Hematopoietic multipotent progenitor cell treated with erythropoietin and hydrocortisone succinate and interleukin-3 and kit ligand, for 6 days (in vitro differentiated cells): ENCODE measurements at regions not wholly inside any gene's neighbourhood (a gene's known extent, or its start where the extent isn't known, plus 50 kb on each side); places are given as distances from the start of the nearest gene placed in this dataset.
"Not testable (repeated sequence)": the region's sequence is repeated elsewhere in the genome, so short reads cannot be mapped to it uniquely, and the experiment has no call there.

Experiments used
- DNase-seq: peaks from one replicate; pipeline ENCODE4 v3.0.0-alpha.2; 2015

DNA sequence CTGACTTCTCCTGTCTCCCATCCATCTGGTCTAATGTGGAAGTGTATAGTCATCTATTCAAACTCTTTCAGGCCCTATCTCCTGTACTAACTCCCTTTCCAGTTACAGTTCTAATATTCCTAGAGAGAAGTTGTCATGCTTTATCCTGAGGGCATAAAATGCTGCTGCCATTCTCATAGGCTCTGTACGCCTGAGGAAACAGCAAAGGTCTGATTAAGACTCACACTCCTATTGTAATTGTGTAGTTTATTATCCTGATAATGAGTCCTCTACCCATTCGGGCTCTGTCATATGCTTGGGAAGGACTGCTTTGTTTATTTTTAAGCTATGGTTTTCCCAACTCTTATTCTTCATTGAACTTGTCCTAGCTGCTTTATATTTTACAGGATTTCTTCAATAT is 290.4 kb downstream of the TMEM38B start:
- no peak for DNase-seq

DNA sequence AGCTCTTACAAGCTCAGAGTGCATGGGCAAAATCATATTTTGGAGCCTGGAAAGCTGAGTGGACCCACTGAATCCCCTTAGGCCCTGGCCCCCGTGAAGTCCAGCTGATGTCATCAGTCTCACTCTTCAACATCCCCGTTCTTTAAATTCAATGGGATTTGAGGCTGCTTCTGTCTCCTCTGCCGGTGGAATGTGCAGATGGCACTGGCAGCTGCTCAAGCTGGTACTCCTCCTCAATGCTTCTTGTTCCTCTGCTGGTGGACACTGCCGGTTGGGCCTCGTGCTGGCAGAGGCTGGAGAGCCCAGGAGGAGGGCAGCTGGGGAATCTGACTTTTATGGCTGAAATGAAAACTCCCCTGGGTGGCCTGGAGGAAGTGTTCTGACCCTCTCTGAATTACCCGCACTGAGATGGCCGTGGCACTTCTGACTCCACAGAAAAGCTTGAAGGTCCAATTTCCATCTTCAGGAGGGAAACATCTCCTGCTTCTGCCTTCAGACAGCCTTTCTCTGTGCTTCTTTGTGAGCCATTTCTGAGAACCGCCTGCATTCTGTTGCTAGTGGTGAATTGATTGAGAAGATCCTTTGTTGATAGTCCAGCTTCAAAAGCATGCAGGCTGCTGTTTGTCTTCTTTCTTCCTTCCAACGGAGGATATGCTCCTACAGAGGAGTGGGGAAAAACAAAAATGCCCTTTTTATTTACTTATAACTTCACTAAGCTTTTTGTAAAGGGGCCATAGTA is 298.9 kb downstream of the TMEM38B start:
- DNase-seq: no peak

DNA sequence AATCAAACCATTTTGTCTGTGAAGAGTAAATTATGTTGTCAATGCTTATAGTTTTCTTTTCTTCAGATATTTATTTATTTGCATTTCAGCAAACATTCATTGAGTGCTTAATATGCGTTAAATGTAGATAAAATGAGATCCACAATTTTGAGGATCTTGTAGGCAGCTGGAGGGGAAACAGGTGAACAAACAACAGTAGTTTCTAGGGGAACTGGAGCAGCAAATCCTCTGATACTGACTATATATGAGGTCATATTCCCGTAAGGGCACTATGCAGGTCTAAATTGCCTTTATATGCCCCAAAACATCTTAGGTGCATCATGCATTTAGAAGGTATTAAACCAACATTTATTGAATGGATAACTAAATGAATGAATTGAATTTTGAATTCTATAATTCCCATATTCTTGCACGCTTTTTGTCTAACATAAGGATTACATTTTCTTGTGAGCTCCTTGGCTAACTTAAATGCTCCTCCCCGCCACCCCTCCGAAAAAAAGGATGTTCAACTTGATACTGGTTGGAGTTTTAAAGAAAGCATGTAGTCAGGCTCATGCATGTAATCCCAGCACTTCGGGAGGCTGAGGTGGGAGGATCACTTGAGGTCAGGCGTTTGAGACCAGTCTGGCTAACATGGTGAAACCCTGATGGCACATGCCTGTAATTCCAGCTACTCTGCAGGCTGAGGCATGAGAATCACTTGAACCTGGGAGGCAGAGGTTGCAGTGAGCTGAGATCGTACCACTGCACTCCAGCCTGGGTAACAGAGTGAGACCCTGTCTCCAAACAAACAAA is 299.8 kb downstream of the TMEM38B start:
- DNase-seq: no peak

DNA sequence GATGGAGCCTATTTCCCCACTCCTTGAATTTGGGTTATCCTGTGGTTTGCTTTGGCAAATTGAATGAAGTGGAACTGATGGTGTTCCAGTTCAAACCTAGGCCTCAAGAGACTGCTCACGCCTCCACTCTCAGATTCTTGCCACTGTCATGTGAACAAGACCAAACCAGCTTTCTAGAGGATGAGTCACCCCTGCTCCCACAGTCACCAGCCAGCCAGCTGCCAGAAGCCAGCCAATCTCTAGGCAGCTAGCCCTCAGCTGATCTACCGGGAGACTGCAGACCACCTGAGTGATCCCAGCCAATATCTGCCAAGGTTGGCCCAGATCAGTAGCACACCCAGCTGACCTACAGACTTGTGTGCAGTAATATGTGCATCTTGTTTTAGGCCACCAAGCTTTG is 300.6 kb downstream of the TMEM38B start:
- no peak for DNase-seq

DNA sequence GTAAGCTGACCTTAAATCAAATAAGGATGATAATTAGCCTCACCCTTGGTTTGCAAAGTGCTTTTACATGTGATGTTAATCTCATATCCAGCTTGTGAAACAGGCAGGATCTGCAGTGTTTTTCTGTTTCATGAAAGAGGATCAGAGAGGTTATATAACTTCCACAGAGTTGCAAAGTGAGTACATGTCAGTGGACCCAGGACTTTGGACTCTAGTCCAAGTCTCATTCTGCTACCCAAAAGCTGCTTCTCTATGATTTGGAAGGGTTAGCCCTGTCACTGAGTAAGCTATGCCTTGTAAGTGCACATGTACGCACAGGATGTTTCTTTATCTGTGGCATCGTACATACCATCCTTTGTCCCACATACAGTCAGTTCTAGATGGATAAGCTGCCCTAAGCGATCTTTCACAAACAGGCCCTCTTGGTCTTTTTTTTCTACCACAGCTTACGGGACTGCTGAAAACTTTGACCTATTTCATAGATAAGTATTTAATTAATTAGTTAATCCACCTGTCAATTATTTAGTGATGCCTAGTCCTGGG is 322.9 kb downstream of the TMEM38B start:
- no peak for DNase-seq

DNA sequence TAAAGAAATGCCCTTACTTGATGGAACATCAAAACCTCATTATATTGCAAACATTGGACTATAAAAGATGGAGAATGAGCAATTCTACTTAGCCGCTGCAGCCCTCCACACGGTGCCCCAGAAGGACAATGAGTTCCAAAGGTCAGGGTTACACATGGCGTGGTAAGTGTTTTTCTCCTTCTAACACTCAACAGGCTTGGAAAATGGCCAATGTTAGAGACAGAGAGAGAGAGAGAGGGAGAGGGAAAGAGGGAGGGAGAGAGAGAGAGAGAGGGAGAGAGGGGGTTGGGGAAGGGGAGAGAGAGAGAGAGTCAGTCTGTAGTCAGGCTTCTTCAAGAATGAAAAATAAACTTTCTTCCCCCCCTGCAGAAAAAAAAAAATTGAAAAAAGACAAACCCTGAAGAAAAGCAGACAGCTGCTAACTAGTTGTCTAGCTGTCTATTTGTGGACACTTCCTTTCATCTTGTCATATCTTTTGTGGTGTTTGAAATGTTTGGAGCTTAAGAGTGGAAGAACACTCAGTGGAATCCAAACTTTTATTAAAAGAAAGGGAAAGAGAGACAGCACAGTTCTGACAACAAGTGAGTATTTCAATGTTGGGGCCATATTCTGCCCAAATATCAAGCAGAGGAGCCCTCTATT is 324.8 kb downstream of the TMEM38B start:
- DNase-seq: no peak

DNA sequence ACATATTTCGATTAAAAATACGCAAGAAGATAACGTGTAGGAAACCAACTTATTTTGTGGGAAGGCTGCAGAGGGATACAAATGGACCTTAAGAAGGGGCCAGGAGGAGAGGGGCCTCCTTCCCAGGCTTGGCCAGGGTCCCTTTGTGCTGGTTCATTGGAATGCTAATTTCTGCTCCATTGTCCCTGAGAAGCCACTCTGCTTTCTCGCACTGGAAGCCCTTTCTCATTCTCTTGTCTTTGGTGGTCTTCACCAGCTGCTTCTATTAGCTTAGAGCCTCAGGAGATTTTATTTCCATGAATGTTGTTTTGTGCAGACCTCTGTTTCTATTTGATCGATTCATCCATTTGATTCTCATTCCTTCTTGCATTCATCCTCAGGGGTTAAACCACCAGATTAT is 325.4 kb downstream of the TMEM38B start:
- DNase-seq: no peak

DNA sequence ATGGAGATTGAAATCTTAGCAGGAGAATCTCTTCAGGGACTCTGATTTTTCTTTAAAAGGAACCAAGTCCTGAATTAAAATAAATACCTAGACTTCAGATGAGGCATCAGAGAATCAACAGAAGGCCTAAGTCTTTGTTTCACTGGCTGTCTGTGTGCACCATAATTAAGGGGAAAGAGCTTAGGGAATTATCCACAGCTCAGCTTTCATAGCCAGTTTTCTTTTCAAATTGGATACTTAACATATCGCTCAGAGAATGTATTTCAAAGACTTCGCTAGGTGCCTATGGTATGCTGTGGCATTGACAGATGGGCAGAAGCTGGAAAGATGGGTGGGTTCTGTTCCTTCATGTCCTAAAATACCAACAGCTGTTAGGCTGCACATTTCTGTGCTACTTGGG is 325.8 kb downstream of the TMEM38B start:
- no peak for DNase-seq

DNA sequence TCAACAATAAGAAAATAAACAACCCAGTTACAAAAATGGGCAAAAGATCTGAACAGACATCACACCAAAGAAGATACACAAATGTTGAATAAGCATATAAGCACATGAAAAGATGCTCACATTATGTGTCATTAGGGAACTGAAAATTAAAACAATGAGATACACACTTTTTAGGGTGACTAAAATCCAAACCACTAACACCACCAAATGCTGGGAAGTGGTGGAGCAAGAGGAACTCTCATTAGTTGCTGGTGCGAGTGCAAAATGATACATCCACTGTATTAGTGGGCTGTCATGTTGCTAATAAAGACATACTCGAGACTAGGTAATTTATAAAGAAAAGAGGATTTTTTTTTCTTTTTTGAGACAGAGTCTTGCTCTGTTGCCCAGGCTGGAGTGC is 329.1 kb downstream of the TMEM38B start:
- DNase-seq: no peak

DNA sequence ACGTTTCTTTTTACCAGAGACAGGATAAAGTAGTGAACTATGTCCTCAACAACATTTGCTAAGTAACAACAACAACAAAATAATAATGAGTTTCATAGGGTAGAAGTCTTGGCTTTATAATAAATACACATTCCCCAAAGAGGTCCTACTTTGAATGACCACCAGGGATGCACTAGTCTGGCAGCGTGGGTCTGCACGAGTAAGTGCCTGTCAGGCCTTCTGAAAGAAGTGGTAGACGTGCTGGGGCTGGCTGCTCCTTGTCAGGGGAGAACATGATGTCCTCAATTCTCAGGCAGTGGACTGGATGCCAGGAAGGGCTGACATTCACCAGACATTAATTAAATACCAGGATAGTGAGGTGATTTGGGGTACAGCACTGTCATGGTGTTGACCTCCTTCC is 331.1 kb downstream of the TMEM38B start:
- no peak for DNase-seq

DNA sequence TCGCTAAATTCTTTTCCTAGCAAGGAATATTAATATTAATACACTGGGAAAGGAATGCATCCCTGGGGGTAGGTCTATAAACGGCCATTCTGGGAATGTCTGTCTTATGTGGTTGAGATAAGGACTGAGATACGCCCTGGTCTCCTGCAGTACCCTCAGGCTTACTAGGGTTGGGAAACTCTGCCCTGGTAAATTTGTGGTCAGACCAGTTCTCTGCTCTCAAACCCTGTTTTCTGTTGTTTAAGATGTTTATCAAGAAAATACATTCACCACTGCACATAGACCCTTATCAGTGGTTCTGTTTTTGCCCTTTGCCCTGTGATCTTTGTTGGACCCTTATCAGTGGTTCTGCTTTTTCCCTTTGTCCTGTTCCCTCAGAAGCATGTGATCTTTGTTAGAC is 335.8 kb downstream of the TMEM38B start:
- DNase-seq: not testable (repeated sequence)

DNA sequence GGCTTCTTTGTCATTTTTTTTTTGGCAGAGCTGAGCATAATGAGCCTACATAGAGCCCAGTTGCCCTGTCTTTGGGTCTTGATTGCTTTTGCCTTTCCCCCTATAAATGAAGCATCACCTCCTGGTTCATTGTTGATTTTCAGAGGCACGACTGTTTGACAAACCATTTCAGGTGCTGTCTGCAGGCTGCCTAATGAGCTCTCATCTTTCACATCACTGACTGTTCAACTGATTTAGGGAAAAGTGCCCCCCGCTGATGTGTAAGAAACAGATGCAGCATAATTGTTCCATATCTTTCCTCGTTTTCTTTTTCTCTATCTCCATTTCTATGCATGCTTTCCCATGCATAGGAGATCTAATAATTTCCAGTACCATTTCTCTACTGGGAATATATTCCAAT is 338.6 kb downstream of the TMEM38B start:
- no peak for DNase-seq

DNA sequence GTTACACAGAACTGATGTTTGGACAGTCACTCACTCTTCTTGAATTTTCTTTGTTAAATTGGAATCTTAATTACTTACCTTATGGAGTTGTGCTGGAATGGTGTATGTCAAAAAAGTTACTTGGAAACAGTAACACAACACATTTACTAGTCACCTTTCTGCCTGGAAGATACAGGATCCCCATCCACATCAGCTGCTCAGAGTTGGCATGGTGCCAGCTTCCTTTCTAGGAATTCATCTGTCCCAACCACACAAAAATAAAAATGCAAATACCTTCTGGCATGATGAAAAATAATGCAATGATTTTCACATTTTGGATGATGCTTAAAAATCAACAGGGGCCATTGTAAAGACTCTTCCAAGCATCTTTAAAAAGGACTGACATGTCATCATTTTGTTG is 341.5 kb downstream of the TMEM38B start:
- no peak for DNase-seq

DNA sequence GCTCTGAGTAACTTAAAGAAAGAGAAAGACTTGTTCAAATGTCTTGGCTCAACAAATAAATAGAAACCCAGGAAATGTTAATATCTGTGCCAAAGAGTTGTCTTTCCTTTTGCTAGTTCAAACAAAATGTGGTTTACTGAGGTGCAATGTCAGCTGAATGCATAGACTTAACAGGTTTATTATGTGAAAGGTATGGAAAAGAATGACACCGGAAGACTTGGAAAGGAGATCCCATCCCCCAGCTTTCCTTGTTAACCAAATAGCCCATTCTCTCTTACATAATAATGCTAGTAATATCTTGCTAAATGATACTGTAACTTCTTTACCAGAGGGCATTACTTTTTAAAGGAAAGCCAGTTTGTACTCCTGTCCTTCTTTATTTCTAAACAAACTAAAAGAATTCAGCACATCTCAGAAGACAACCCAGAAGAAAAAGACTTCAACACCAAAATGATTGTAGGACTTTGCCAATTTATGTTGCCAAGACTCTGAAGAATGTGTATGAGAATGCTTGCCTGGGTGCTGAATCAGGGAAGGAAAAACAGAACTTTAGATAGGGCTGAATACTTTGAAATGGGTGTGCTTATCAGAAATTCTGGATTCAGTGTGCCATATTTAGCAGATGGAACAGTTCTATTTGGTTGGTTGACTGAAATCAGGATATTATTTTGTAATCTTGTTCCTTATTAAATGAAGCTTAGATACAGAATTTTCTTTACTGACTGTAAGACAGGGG is 344.1 kb downstream of the TMEM38B start:
- no peak for DNase-seq

DNA sequence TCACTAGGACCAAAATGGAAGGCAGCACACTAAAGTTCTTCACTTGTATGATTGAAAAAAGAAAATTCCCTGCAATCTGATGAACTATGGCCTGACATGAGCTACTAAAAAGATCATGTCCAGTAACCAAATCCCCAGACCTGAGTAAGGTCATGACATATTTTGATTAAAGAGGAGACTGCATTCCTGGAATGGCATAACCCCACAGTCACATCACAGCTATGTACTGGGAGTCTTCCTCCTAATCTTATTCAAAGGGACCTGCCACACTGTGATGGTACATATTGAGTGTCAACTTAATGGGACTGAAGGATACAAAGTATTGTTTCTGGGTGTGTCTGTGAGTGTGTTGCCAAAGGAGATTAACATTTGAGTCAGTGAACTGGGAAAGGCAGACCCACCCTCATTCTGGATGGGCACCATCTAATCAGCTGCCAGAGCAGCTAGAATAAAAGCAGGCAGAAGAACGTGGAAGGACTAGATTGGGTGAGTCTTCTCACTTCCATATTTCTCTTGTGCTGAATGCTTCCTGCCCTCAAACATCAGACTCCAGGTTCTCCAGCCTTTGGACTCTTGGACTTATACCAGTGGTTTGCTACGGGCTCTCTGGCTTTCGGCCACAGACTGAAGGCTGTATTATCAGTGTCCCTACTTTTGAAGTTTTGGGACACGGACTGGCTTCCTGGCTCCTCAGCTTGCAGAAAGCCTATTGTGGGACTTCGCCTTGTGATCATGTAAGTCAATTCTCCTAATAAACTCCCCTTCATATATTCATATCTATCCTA is 345.0 kb downstream of the TMEM38B start:
- no peak for DNase-seq

DNA sequence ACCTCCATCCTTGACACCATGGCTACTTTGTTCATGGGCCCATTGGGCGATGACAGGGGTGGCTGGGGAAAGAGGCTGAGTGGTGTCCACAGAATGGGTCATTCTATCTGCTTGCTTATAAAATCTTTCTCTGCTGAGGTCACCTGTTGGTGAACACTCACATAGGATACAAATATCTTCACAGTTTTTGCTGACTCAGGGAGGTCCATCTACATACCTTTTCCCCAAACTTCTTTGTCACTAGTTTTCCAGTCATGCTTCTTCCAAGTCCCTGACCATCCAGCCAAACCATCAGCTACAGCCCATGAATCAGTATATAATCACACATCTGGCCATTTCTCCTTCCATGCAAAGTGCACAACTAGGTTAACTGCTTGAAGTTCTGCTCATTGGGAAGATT is 347.6 kb downstream of the TMEM38B start:
- not testable (repeated sequence) for DNase-seq

DNA sequence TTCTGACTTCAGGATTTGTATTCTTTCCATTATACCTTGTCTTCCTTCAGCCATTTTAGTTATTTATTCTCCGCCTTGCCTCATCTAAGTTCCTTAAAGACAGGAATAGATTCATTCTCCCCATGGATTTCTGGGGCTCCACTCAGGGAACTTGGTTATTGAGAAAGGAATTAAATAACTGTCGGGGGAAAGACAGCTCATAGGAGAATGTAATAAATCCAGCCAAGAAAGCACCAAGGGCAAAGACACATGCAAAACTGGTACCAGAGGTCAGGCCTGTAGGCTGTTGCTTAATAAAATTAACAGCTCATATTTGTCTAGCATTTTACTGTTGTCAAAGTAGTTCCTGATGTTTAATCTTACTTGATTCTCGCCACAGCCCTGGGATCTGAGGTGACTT is 357.2 kb downstream of the TMEM38B start:
- DNase-seq: no peak

DNA sequence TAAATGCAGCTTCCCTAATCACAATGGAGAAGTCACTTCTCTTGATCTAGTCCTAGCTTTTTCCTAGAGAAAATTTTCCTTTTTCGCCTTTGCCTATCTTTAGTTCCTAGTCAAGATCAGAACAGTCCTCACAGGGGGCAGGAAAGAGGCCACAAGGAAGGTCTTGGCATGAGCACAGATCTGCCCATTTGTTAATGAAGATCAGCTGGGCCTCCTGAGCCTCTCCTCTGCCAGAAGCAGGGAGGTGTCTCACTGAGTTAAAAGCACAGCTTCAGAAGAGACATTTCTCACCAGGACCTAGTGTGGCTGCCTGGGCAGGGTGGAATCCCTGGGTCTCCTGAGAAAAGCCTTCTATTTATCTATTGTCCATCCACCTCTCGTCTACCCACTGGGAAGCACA is 357.8 kb downstream of the TMEM38B start:
- no peak for DNase-seq

DNA sequence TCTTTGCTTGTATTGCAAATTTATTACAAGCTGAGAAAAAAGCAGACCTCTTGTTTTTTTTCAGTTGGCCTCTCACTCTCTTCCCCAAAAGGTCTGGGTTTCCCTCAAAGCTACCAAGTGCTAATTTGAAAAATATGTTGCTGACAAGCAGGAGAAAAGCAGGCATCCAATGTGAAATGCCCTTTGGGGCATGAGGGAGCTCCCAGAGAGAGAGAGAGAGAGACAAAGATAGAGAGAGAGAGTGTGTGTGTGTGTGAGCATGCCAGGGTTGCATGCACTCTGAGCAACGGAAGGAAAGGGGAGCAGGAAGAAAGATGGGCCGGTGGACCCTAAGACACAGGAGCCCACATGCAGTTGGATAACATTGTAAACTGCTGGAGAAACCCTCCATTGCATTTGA is 358.4 kb downstream of the TMEM38B start:
- DNase-seq: no peak

DNA sequence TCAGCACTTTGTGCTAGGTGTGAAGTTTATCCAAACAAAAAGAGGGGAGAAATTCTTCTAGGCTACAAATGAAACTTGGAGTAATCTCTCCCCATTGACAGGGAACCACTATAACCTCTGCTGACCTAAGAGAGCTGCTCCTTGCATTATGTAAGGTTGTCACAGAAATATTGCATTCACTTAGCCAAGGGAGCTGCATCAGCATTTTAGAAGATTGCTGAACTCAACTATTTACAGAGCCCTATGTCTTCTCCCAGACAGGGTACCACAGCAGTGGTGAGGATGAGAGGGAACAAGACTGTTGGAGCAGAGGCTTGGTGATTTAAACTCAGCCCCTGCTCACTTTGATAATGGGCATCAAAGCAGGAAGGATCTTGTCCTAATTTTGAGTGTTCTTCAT is 362.0 kb downstream of the TMEM38B start:
- DNase-seq: no peak

DNA sequence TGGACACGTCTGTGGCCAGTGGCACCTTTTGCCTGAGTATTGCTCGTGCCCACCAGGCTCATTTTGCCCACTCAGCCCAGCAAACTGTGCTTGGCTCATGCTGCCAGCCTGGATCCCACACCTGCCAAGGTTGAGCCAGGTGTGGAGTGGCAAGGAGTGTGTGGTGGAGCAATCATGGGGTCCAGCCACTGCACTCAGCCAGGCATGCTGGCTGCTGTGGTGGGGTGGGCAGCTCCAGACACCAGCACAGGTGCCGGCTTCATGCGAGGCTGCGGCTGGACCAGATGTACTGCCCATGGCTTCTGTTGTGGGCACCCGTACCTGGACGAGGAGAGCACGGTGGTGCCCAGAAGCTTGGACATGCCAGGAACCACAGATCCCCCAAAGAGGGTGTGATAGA is 364.1 kb downstream of the TMEM38B start:
- DNase-seq: no peak

DNA sequence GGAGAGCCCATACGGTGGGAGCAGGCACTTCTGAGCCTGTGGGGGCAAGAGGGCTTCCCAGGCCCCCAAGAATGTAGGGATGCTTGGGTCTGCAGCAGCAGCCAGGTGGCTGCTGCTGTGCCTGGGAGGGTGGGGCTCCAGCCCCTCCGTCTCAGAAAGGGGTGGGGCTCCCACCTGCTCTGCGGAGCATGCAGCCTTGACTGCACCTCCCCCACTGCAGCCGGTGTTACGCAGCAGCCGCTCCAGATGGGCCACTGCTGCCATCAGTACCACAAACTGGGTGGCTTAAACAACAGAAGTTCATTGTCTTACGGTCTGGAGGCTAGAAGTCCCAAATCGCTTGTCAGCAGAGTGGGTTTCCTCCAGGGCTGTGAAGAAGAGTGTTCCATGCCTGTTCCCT is 365.5 kb downstream of the TMEM38B start:
- no peak for DNase-seq
